Caco-2 (cell line): ENCODE measurements at regions not wholly inside any gene's neighbourhood (a gene's known extent, or its start where the extent isn't known, plus 50 kb on each side); places are given as distances from the start of the nearest gene placed in this dataset.

ENCODE experiments used
- BruUV-seq: library from RNA; stranded (reverse); fragments of 400-500 nt; replicated peaks from 2 replicates; lab custom pipeline; 2021; lab: Mats Ljungman, UMichigan
- CTCF ChIA-PET: fragments of 300-600 bp; sonication (Branson Sonifier 250); formaldehyde crosslinking; loops from one replicate; lab custom pipeline; 2022; ENCODE audit warnings: antibody characterized with exemption; lab: Charles Lee
- POLR2A ChIA-PET: fragments of 300-600 bp; sonication (Branson Sonifier 250); formaldehyde crosslinking; loops from one replicate; lab custom pipeline; 2022; ENCODE audit warnings: antibody characterized with exemption; lab: Charles Lee
- DNase-seq, 2 experiments: peaks; one replicate each; pipeline versions ENCODE4 v3.0.0 to v3.0.0-alpha.2; 2020 to 2022
- H3K27me3 ChIP-seq: replicated peaks from 2 replicates; pipeline ENCODE4 v1.6.0; 2011; ENCODE audit warnings: low read length; ENCODE audit not compliant: control insufficient read depth, insufficient read depth
- H3K36me3 ChIP-seq: 2 replicates; pipeline ENCODE4 v1.5.1; 2011; ENCODE audit warnings: low read length; ENCODE audit not compliant: control insufficient read depth, insufficient read depth
- H3K4me1 ChIP-seq: fragments of 250-450 bp; sonication (Bioruptor Pico); 2 replicates; pipeline ENCODE4 v1.5.1; 2020; ENCODE audit warnings: mild to moderate bottlenecking
- H3K4me3 ChIP-seq: 2 replicates; pipeline ENCODE4 v1.5.1; 2011; ENCODE audit warnings: low read depth, mild to moderate bottlenecking, control low read depth, low read length
- H3K9me3 ChIP-seq: fragments of 250-450 bp; sonication (Bioruptor Pico); 2 replicates; pipeline ENCODE4 v1.5.1; 2020; ENCODE audit warnings: mild to moderate bottlenecking, moderate library complexity
- H3K27ac Mint-ChIP-seq: one replicate; pipeline ENCODE4 v1.8.0; 2022; ENCODE audit warnings: mixed read lengths; ENCODE audit not compliant: unreplicated experiment
- H3K27me3 Mint-ChIP-seq: one replicate; pipeline ENCODE4 v1.8.0; 2022; ENCODE audit warnings: mixed read lengths; ENCODE audit not compliant: insufficient read depth, unreplicated experiment
- H3K36me3 Mint-ChIP-seq: one replicate; pipeline ENCODE4 v1.8.0; 2022; ENCODE audit warnings: mild to moderate bottlenecking, mixed read lengths; ENCODE audit not compliant: insufficient read depth, unreplicated experiment
- H3K4me1 Mint-ChIP-seq: one replicate; pipeline ENCODE4 v1.8.0; 2022; ENCODE audit warnings: low read depth, mixed read lengths; ENCODE audit not compliant: unreplicated experiment
- H3K4me3 Mint-ChIP-seq: one replicate; pipeline ENCODE4 v1.8.0; 2022; ENCODE audit warnings: mild to moderate bottlenecking, moderate library complexity, mixed read lengths; ENCODE audit not compliant: unreplicated experiment
- H3K9me3 Mint-ChIP-seq: one replicate; pipeline ENCODE4 v1.8.0; 2022; ENCODE audit warnings: mixed read lengths; ENCODE audit not compliant: unreplicated experiment
- intact Hi-C: fragments of 100-400 bp; cut with micrococcal nuclease; formaldehyde crosslinking; loops from one replicate; pipeline ENCODE4 v1.10.0; 2022; ENCODE audit not compliant: unreplicated experiment
- TF ChIP-seq, protein P1 (sequence below), 2 experiments: fragments of 200-600 bp in 1 of 2; IDR thresholded peaks; 1 replicate in 1 of 2; 2 replicates in 1 of 2; pipeline versions ENCODE4 v1.5.1 to v1.8.0; 2011 to 2022; ENCODE audit warnings: antibody characterized with exemption in 1 of 2, control low read depth in 1 of 2, inconsistent platforms in 1 of 2, low read depth in 1 of 2, low read length in 1 of 2, mild to moderate bottlenecking in 1 of 2, moderate library complexity in 1 of 2; ENCODE audit not compliant: insufficient read depth in 1 of 2, severe bottlenecking in 1 of 2, unreplicated experiment in 1 of 2

- CTCF ChIA-PET = no interaction called here
- TF ChIP-seq, protein P1, sequence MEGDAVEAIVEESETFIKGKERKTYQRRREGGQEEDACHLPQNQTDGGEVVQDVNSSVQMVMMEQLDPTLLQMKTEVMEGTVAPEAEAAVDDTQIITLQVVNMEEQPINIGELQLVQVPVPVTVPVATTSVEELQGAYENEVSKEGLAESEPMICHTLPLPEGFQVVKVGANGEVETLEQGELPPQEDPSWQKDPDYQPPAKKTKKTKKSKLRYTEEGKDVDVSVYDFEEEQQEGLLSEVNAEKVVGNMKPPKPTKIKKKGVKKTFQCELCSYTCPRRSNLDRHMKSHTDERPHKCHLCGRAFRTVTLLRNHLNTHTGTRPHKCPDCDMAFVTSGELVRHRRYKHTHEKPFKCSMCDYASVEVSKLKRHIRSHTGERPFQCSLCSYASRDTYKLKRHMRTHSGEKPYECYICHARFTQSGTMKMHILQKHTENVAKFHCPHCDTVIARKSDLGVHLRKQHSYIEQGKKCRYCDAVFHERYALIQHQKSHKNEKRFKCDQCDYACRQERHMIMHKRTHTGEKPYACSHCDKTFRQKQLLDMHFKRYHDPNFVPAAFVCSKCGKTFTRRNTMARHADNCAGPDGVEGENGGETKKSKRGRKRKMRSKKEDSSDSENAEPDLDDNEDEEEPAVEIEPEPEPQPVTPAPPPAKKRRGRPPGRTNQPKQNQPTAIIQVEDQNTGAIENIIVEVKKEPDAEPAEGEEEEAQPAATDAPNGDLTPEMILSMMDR (IDR thresholded peaks at IDR 0.05; ENCODE audit: insufficient read depth in 1 of 2, low read depth in 1 of 2, low read length in 1 of 2, severe bottlenecking in 1 of 2, unreplicated experiment in 1 of 2) = no peak
- H3K27me3 ChIP-seq = no peaks in the 10 kb centered on the region
Observed at GRCh38 chr11:44506375-44507016, 59.0 kb upstream of the CD82 start.

DNA sequence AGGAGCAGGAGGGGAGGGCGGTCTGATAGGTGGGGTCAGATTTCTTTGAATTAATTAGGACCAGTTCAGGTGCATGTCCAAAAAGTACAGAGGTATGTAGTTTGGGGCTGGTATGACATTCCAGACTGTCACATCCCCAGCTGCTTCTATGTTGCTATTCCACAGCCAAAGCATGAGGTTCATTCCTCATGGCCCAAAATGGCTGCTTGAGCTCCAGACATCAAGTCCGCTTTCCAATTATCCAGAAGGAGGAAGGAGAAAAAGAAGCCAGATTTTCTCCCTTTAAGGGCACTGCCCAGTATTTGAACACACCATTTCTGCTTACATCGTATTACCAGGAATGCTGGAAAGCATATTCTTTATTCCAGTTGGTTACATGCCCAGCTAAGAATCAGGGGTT is 58.0 kb upstream of the CD82 start:
- Histone ChIP-seq H3K4me3 (no peak overlapping the region), H3K36me3 (no peaks in the 10 kb centered on the region), H3K4me1 (no peaks in the 10 kb centered on the region), H3K27me3 (no peaks in the 10 kb centered on the region), H3K9me3 (no peaks in the 10 kb centered on the region)
- TF ChIP-seq, protein P1 (IDR thresholded peaks at IDR 0.05; ENCODE audit: insufficient read depth in 1 of 2, low read depth in 1 of 2, low read length in 1 of 2, severe bottlenecking in 1 of 2, unreplicated experiment in 1 of 2) = no peak
- Mint-ChIP-seq H3K9me3 (no peaks in the 10 kb centered on the region), H3K4me1 (no peaks in the 10 kb centered on the region), H3K27ac (no peak overlapping the region), H3K27me3 (peaks cover 7% of the 10 kb centered on the region), H3K4me3 (no peak overlapping the region), H3K36me3 (no peaks in the 10 kb centered on the region)
- ChIA-PET CTCF (interaction anchor here (0.6 kb wide), 1 partner anchor 16 kb away, joined by 3 read pairs; no protein-coding TSS in a partner anchor), POLR2A (no interaction called here)
- BruUV-seq = no TSS peak
- DNase-seq = no peak
- intact Hi-C loops = no loop called here

More at GRCh38 chr11:44506375-44507016, 59.0 kb upstream of the CD82 start:
- Histone ChIP-seq H3K4me3 (no peak overlapping the region), H3K9me3 (no peaks in the 10 kb centered on the region), H3K36me3 (no peaks in the 10 kb centered on the region), H3K4me1 (no peaks in the 10 kb centered on the region)
- Mint-ChIP-seq H3K4me1 (no peaks in the 10 kb centered on the region), H3K4me3 (no peak overlapping the region), H3K36me3 (no peaks in the 10 kb centered on the region), H3K27ac (no peak overlapping the region), H3K9me3 (no peaks in the 10 kb centered on the region), H3K27me3 (peaks cover 7% of the 10 kb centered on the region)
- BruUV-seq = no TSS peak
- no peak for DNase-seq
- intact Hi-C loops = no loop called here
- POLR2A ChIA-PET = no interaction called here

GRCh38 chr11:44507896-44508445 is 57.5 kb upstream of the CD82 start:
- DNase-seq = no peak
- Histone ChIP-seq H3K27me3 (no peaks in the 10 kb centered on the region), H3K4me3 (no peak overlapping the region), H3K4me1 (no peaks in the 10 kb centered on the region), H3K9me3 (no peaks in the 10 kb centered on the region), H3K36me3 (no peaks in the 10 kb centered on the region)
- no peak overlapping the region for H3K27ac Mint-ChIP-seq
- no peaks in the 10 kb centered on the region for H3K9me3 Mint-ChIP-seq
- POLR2A ChIA-PET = no interaction called here
- H3K27me3 Mint-ChIP-seq = peaks cover 9% of the 10 kb centered on the region
- TF ChIP-seq, protein P1 (IDR thresholded peaks at IDR 0.05; ENCODE audit: insufficient read depth in 1 of 2, low read depth in 1 of 2, low read length in 1 of 2, severe bottlenecking in 1 of 2, unreplicated experiment in 1 of 2) = no peak
- intact Hi-C loops = no loop called here
- CTCF ChIA-PET = interaction anchor here (0.6 kb wide), 1 partner anchor 15 kb away, joined by 3 read pairs; no protein-coding TSS in a partner anchor
- no peak overlapping the region for H3K4me3 Mint-ChIP-seq
- no peaks in the 10 kb centered on the region for H3K4me1 Mint-ChIP-seq
- no peaks in the 10 kb centered on the region for H3K36me3 Mint-ChIP-seq
- BruUV-seq = no TSS peak
